Effector memory CD8-positive, alpha-beta T cell (primary cell): ENCODE measurements at regions not wholly inside any gene's neighbourhood (a gene's known extent, or its start where the extent isn't known, plus 50 kb on each side); places are given as distances from the start of the nearest gene placed in this dataset.

ENCODE experiments used
- ATAC-seq: fragments of 150-1000 bp; cut with Tn5 transposase; replicated peaks from 2 replicates; pipeline ENCODE4 v1.10.0; 2021; ENCODE audit warnings: mild to moderate bottlenecking, moderate library complexity
- DNase-seq, 3 experiments: peaks; one replicate each; pipeline ENCODE4 v3.0.0; 2021
- H3K27ac Mint-ChIP-seq, 2 donors: one replicate each; pipeline ENCODE4 v1.8.0; 2022; ENCODE audit warnings: mild to moderate bottlenecking in 2 of 2, mixed read lengths in 2 of 2, moderate library complexity in 2 of 2
- H3K27me3 Mint-ChIP-seq, 2 donors: one replicate each; pipeline ENCODE4 v1.8.0; 2022; ENCODE audit warnings: mixed read lengths in 2 of 2
- H3K36me3 Mint-ChIP-seq: one replicate; pipeline ENCODE4 v1.8.0; 2022; ENCODE audit warnings: mild to moderate bottlenecking, moderate library complexity, mixed read lengths; ENCODE audit not compliant: insufficient read depth
- H3K4me1 Mint-ChIP-seq, 2 donors: one replicate each; pipeline ENCODE4 v1.8.0; 2022; ENCODE audit warnings: low read depth in 2 of 2, mixed read lengths in 2 of 2
- H3K4me3 Mint-ChIP-seq, 2 donors: one replicate each; pipeline ENCODE4 v1.8.0; 2022; ENCODE audit warnings: mild to moderate bottlenecking in 2 of 2, mixed read lengths in 2 of 2, moderate library complexity in 2 of 2
- H3K9me3 Mint-ChIP-seq, 2 donors: one replicate each; pipeline ENCODE4 v1.8.0; 2022; ENCODE audit warnings: mixed read lengths in 2 of 2

GRCh38 chr1:216825557-216825956, 102.3 kb upstream of the ESRRG start:
- H3K9me3 Mint-ChIP-seq: peaks cover 8 to 13% of the 10 kb centered on the region in 2 donors
- no peaks in the 10 kb centered on the region for H3K27me3 Mint-ChIP-seq
- DNase-seq (no peak), ATAC-seq (no peak)
- no peaks in the 10 kb centered on the region for H3K4me1 Mint-ChIP-seq
- H3K36me3 Mint-ChIP-seq: no peaks in the 10 kb centered on the region
- no peak overlapping the region for H3K4me3 Mint-ChIP-seq
- no peak overlapping the region for H3K27ac Mint-ChIP-seq

- H3K4me3 Mint-ChIP-seq: no peak overlapping the region
- no peak overlapping the region for H3K27ac Mint-ChIP-seq
- peaks cover 6 to 9% of the 10 kb centered on the region in 2 donors for H3K9me3 Mint-ChIP-seq
- no peaks in the 10 kb centered on the region for H3K27me3 Mint-ChIP-seq
- H3K4me1 Mint-ChIP-seq: no peaks in the 10 kb centered on the region
- H3K36me3 Mint-ChIP-seq: no peaks in the 10 kb centered on the region
- no peak for DNase-seq
- ATAC-seq: no peak
These were observed 101.3 kb upstream of the ESRRG start for GRCh38 chr1:216824511-216824910.

DNA sequence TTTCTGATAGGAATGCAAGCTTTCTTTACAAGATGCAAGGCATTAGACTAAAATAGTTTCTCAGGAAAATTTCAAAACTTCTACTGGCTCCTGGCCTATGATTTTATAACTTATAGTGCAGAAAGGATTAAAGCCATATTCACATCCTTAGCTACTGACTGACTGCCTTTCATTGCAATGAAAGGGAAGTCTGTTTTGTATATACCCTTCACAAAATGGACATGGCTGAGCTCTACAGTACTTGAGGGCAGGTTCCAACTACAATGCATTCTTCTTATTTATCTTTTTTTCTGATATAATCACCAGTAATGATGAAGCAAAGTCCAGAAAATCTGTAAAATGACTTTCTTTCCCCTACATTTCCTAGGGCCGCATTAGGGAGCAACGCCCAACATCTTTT, 100.5 kb upstream of the ESRRG start:
- no peaks in the 10 kb centered on the region for H3K4me1 Mint-ChIP-seq
- no peak for DNase-seq
- no peak overlapping the region for H3K27ac Mint-ChIP-seq
- H3K4me3 Mint-ChIP-seq: no peak overlapping the region
- H3K27me3 Mint-ChIP-seq: no peaks in the 10 kb centered on the region
- H3K36me3 Mint-ChIP-seq: no peaks in the 10 kb centered on the region
- no peak for ATAC-seq
- peaks cover 6 to 17% of the 10 kb centered on the region in 2 donors for H3K9me3 Mint-ChIP-seq

- H3K36me3 Mint-ChIP-seq: no peaks in the 10 kb centered on the region
- ATAC-seq (no peak), DNase-seq (no peak)
- no peak overlapping the region for H3K4me3 Mint-ChIP-seq
- H3K4me1 Mint-ChIP-seq: no peaks in the 10 kb centered on the region
- peaks cover 8 to 22% of the 10 kb centered on the region in 2 donors for H3K9me3 Mint-ChIP-seq
- no peak overlapping the region for H3K27ac Mint-ChIP-seq
- no peaks in the 10 kb centered on the region for H3K27me3 Mint-ChIP-seq
These were observed 99.3 kb upstream of the ESRRG start for GRCh38 chr1:216822480-216822879.

DNA sequence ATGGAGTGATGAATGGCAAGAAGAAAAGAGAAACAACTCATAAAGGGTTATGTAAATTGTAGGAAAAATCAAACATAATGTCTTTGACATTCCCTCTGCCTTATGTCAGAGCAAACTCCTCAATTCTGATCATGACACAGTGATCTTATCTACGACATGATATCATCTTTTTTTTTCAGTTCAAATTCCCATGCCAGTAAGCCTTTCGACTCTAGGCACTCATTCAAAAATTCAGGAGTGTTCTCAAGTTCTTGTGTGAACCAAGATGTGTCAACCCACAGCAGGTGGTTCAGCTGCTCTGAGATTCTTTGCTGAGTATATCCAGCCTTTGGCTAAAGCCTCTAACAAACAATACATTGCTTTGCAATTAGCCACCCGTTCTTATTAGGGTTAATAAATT, 97.1 kb upstream of the ESRRG start:
- no peak for ATAC-seq
- Mint-ChIP-seq H3K4me3 (no peak overlapping the region), H3K4me1 (no peaks in the 10 kb centered on the region), H3K27ac (no peak overlapping the region), H3K9me3 (peaks cover 6 to 21% of the 10 kb centered on the region in 2 donors), H3K36me3 (no peaks in the 10 kb centered on the region), H3K27me3 (no peaks in the 10 kb centered on the region)
- no peak for DNase-seq

GRCh38 chr1:216818284-216818683, 95.1 kb upstream of the ESRRG start:
- no peaks in the 10 kb centered on the region for H3K4me1 Mint-ChIP-seq
- ATAC-seq (no peak), DNase-seq (no peak)
- H3K9me3 Mint-ChIP-seq: peaks cover 3 to 15% of the 10 kb centered on the region in 2 donors
- H3K27me3 Mint-ChIP-seq: no peaks in the 10 kb centered on the region
- H3K4me3 Mint-ChIP-seq: no peak overlapping the region
- H3K27ac Mint-ChIP-seq: no peak overlapping the region
- no peaks in the 10 kb centered on the region for H3K36me3 Mint-ChIP-seq

- H3K36me3 Mint-ChIP-seq: no peaks in the 10 kb centered on the region
- H3K27me3 Mint-ChIP-seq: no peaks in the 10 kb centered on the region
- no peak for DNase-seq
- no peak overlapping the region for H3K27ac Mint-ChIP-seq
- no peak overlapping the region for H3K4me3 Mint-ChIP-seq
- H3K4me1 Mint-ChIP-seq: no peaks in the 10 kb centered on the region
- no peak for ATAC-seq
- H3K9me3 Mint-ChIP-seq: peaks cover 3 to 15% of the 10 kb centered on the region in 2 donors
These were observed 92.3 kb upstream of the ESRRG start for GRCh38 chr1:216815260-216816131.

DNA sequence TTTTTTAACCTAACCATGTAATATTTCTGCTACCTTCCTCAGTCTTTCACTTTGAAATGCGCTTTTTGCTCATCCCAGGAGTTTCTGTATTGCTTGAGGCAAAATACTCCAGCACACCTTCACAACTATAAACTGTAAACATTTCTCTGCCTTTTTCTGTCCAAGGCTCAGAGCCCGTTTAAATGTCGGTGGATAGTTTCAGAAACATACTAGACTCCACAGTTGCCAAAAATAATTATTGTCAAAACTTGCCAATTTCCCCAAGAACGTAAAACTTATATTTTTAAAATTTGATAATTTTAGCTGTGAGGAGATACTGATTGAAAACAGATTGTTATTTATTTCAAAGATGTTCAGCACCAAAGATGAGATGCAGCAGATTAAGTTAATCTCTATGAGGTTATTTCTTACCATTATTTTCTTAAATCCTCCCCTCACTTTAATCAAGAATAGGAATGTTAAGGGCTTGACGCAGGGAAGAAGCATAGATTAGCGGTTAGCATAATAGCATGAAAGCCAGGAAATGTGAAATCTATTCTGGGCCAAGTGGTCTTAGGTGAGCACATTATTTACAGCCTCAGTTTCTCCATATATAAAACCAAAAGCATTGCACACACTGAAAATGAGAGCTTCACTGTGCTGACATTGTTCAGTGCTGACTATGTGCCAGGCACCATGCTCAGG, 91.5 kb upstream of the ESRRG start:
- DNase-seq (no peak), ATAC-seq (no peak)
- no peak overlapping the region for H3K4me3 Mint-ChIP-seq
- H3K9me3 Mint-ChIP-seq: peaks cover 4 to 22% of the 10 kb centered on the region in 2 donors
- no peaks in the 10 kb centered on the region for H3K36me3 Mint-ChIP-seq
- no peaks in the 10 kb centered on the region for H3K4me1 Mint-ChIP-seq
- H3K27ac Mint-ChIP-seq: no peak overlapping the region
- no peaks in the 10 kb centered on the region for H3K27me3 Mint-ChIP-seq

DNA sequence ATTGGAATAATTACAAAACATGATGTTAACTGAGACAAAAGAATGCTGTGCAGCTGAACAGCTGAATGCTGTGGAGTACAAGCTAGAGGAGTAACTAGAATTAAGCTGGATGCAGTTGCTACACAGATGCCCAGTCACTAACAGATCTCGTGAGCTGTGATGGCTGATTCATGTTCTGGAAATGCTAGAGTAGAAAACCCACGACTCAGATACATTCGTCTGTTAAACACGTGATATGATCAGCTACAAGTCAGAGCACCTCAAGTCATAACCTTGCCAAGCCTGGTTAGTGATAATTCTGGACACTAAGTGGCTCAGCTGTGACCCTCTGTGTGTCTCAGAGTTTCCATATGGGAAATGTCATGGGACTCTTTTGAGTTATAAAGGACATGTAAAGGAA, 89.7 kb upstream of the ESRRG start:
- Mint-ChIP-seq H3K27me3 (no peaks in the 10 kb centered on the region), H3K4me3 (no peak overlapping the region), H3K36me3 (no peaks in the 10 kb centered on the region), H3K4me1 (no peaks in the 10 kb centered on the region), H3K9me3 (peaks cover 2 to 10% of the 10 kb centered on the region in 2 donors), H3K27ac (no peak overlapping the region)
- no peak for DNase-seq
- ATAC-seq: no peak

GRCh38 chr1:216809649-216810048, 86.4 kb upstream of the ESRRG start:
- no peak for DNase-seq
- no peak for ATAC-seq
- H3K4me3 Mint-ChIP-seq: no peak overlapping the region
- H3K36me3 Mint-ChIP-seq: no peaks in the 10 kb centered on the region
- H3K27ac Mint-ChIP-seq: no peak overlapping the region
- H3K9me3 Mint-ChIP-seq: peaks cover 3 to 10% of the 10 kb centered on the region in 2 donors
- H3K4me1 Mint-ChIP-seq: no peaks in the 10 kb centered on the region
- H3K27me3 Mint-ChIP-seq: no peaks in the 10 kb centered on the region

GRCh38 chr1:216807696-216808095, 84.5 kb upstream of the ESRRG start:
- H3K4me3 Mint-ChIP-seq: no peak overlapping the region
- no peaks in the 10 kb centered on the region for H3K4me1 Mint-ChIP-seq
- H3K27ac Mint-ChIP-seq: no peak overlapping the region

DNA sequence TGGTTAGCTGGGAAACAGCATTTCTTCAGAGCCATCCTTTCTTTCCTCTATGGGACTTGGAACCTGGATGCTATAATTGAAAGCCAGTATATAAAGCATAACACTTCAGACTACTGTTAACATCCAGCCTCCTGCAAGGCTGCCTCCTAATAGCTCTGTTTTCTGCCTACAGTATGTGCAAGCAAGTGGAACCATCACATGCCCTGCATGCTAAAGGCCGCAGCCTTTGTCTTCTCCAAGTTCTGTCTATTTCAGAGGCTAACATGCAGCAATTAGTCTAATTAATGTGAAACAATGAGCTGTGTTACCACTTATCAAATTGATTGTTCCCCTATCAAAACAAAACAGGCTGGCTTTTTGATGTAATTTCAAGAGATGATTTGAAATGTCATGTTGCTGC, 82.7 kb upstream of the ESRRG start:
- Mint-ChIP-seq H3K27me3 (no peaks in the 10 kb centered on the region), H3K27ac (no peak overlapping the region)

More at GRCh38 chr1:216807696-216808095, 84.5 kb upstream of the ESRRG start:
- Mint-ChIP-seq H3K9me3 (peaks cover 6 to 12% of the 10 kb centered on the region in 2 donors), H3K36me3 (no peaks in the 10 kb centered on the region), H3K27me3 (no peaks in the 10 kb centered on the region)
- DNase-seq (no peak), ATAC-seq (no peak)

DNA sequence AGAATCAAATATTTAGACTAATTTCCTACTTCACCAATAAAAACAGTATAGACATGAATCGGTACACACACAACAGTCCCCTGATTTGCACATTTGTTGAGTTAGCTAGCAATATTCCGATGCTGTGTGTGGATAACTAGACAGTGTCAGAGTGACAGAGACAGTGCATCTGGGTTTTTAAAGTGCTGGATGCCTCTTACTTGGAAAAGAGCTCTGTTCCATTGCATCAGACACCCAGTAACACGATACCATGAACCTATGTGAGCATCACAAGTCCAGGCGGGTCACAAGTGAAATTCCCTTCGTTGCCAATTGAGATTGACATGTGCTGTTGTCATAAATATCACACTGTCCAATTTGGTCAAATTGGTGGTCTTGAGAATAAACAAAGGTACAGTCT, 82.0 kb upstream of the ESRRG start:
- Mint-ChIP-seq H3K4me3 (no peak overlapping the region), H3K27me3 (no peaks in the 10 kb centered on the region), H3K4me1 (no peaks in the 10 kb centered on the region), H3K36me3 (no peaks in the 10 kb centered on the region), H3K27ac (no peak overlapping the region), H3K9me3 (peaks cover 11 to 21% of the 10 kb centered on the region in 2 donors)
- DNase-seq (no peak), ATAC-seq (no peak)

More for the DNA sequence above, 82.7 kb upstream of the ESRRG start:
- ATAC-seq (no peak), DNase-seq (no peak)
- H3K4me3 Mint-ChIP-seq: no peak overlapping the region
- peaks cover 10 to 23% of the 10 kb centered on the region in 2 donors for H3K9me3 Mint-ChIP-seq
- H3K4me1 Mint-ChIP-seq: no peaks in the 10 kb centered on the region
- no peaks in the 10 kb centered on the region for H3K36me3 Mint-ChIP-seq

DNA sequence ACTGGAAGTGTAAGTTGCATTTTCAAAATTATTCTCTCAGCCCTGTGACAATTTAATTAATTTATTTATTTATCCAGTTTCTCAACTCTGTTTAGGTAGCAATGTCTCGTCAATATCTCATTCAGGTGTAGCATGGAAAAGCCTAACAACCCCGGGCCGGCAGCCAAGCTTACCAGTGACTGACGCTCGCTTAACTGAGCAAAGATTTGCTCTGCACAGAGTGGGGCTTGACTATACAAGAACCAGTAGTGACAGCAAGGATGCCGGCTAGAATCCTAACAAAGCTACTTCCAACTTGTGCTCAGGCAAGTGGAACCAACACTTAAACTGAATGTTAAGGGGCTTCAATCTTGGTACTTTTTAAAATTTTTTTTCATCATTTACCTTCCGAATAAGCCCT, 80.9 kb upstream of the ESRRG start:
- Mint-ChIP-seq H3K9me3 (peaks cover 13 to 15% of the 10 kb centered on the region in 2 donors), H3K27me3 (no peaks in the 10 kb centered on the region), H3K4me1 (no peaks in the 10 kb centered on the region), H3K36me3 (no peaks in the 10 kb centered on the region), H3K4me3 (no peak overlapping the region), H3K27ac (no peak overlapping the region)
- no peak for ATAC-seq
- no peak for DNase-seq
